ENCODE measurements at regions not wholly inside any gene's neighbourhood (a gene's known extent, or its start where the extent isn't known, plus 50 kb on each side); places are given as distances from the start of the nearest gene placed in this dataset.

GRCh38 chr5:164860896-164861295 lies 1355.5 kb downstream of the MAT2B start:
- Histone ChIP-seq H3K9me3 (no peaks in the 10 kb centered on the region), H3K4me1 (no peaks in the 10 kb centered on the region), H3K4me3 (no peak overlapping the region), H3K27ac (no peak overlapping the region), H3K36me3 (no peaks in the 10 kb centered on the region), H3K27me3 (no peaks in the 10 kb centered on the region)
- DNase-seq: no peak
- no peak for TF ChIP-seq CTCF (IDR thresholded peaks at IDR 0.05)
- 88 to 93% methylated on average over 2 of the region's 2 CpGs for WGBS, 2 donors
- no peak for FAIRE-seq
- intact Hi-C loops (cut with DNase I): no loop called here
- no peak for ATAC-seq

- intact Hi-C loops (cut with DNase I): no loop called here
- FAIRE-seq (no peak), ATAC-seq (no peak), DNase-seq (no peak)
- Histone ChIP-seq H3K9me3 (no peaks in the 10 kb centered on the region), H3K4me3 (no peak overlapping the region), H3K36me3 (no peaks in the 10 kb centered on the region), H3K27ac (no peak overlapping the region), H3K27me3 (no peaks in the 10 kb centered on the region), H3K4me1 (no peaks in the 10 kb centered on the region)
- no peak for TF ChIP-seq CTCF (IDR thresholded peaks at IDR 0.05)
- WGBS, 2 donors: 51 to 53% methylated on average over 1 of the region's 1 CpG
These were observed 1356.2 kb downstream of the MAT2B start for GRCh38 chr5:164861610-164862009.

- intact Hi-C loops (cut with DNase I): no loop called here
- Histone ChIP-seq H3K27me3 (no peaks in the 10 kb centered on the region), H3K27ac (no peak overlapping the region), H3K36me3 (no peaks in the 10 kb centered on the region), H3K4me1 (no peaks in the 10 kb centered on the region), H3K9me3 (no peaks in the 10 kb centered on the region), H3K4me3 (no peak overlapping the region)
- no peak for TF ChIP-seq CTCF (IDR thresholded peaks at IDR 0.05)
- FAIRE-seq (no peak), DNase-seq (no peak), ATAC-seq (no peak)
These were observed 1363.3 kb downstream of the MAT2B start for GRCh38 chr5:164868761-164869160.

GRCh38 chr5:164869325-164869724 lies 1363.9 kb downstream of the MAT2B start:
- Histone ChIP-seq H3K27me3 (no peaks in the 10 kb centered on the region), H3K4me3 (no peak overlapping the region), H3K4me1 (no peaks in the 10 kb centered on the region), H3K27ac (no peak overlapping the region), H3K9me3 (no peaks in the 10 kb centered on the region), H3K36me3 (no peaks in the 10 kb centered on the region)
- WGBS, 2 donors: 74 to 87% methylated on average over 4 of the region's 4 CpGs
- ATAC-seq (no peak), FAIRE-seq (no peak), DNase-seq (no peak)
- intact Hi-C loops (cut with DNase I): no loop called here
- no peak for TF ChIP-seq CTCF (IDR thresholded peaks at IDR 0.05)

GRCh38 chr5:164876793-164877192 lies 1371.4 kb downstream of the MAT2B start:
- Histone ChIP-seq H3K27me3 (no peaks in the 10 kb centered on the region), H3K4me3 (no peak overlapping the region), H3K36me3 (no peaks in the 10 kb centered on the region), H3K9me3 (no peaks in the 10 kb centered on the region), H3K4me1 (no peaks in the 10 kb centered on the region), H3K27ac (no peak overlapping the region)
- DNase-seq: no peak
- 24 to 27% methylated on average over 1 of the region's 1 CpG for WGBS, 2 donors
- no peak for FAIRE-seq
- no peak for TF ChIP-seq CTCF (IDR thresholded peaks at IDR 0.05)
- no peak for ATAC-seq
- intact Hi-C loops (cut with DNase I): no loop called here

Measured in pancreas (tissue), 10 donors.